Activated CD4-positive, alpha-beta T cell treated with anti-CD3 and anti-CD28 coated beads, Interleukin-2, amount 10 ng/mL, durations not matched to agents 7 days and 5 days (primary cell): ENCODE measurements at regions not wholly inside any gene's neighbourhood (a gene's known extent, or its start where the extent isn't known, plus 50 kb on each side); places are given as distances from the start of the nearest gene placed in this dataset.

Source experiments
- CTCF ChIA-PET: fragments of 350-600 bp; sonication (Branson Sonifier 250); formaldehyde crosslinking; loops from one replicate; lab custom pipeline; 2021; ENCODE audit warnings: antibody characterized with exemption; lab: Charles Lee
- POLR2A ChIA-PET: fragments of 350-600 bp; sonication (Branson Sonifier 250); formaldehyde crosslinking; loops from one replicate; lab custom pipeline; 2021; ENCODE audit warnings: antibody characterized with exemption; lab: Charles Lee
- DNase-seq: peaks from one replicate; pipeline ENCODE4 v3.0.0-alpha.2; 2020
- H3K27ac Mint-ChIP-seq: one replicate; pipeline ENCODE4 v1.8.0; 2021; ENCODE audit warnings: mild to moderate bottlenecking, moderate library complexity, mixed read lengths
- H3K27me3 Mint-ChIP-seq: one replicate; pipeline ENCODE4 v1.8.0; 2021; ENCODE audit warnings: mixed read lengths
- H3K36me3 Mint-ChIP-seq: one replicate; pipeline ENCODE4 v1.8.0; 2021; ENCODE audit warnings: low read depth, mixed read lengths
- H3K4me1 Mint-ChIP-seq: one replicate; pipeline ENCODE4 v1.8.0; 2021; ENCODE audit warnings: mixed read lengths
- H3K4me3 Mint-ChIP-seq: one replicate; pipeline ENCODE4 v1.8.0; 2021; ENCODE audit warnings: mild to moderate bottlenecking, moderate library complexity, mixed read lengths
- H3K9me3 Mint-ChIP-seq: one replicate; pipeline ENCODE4 v1.8.0; 2021; ENCODE audit warnings: mixed read lengths

DNA sequence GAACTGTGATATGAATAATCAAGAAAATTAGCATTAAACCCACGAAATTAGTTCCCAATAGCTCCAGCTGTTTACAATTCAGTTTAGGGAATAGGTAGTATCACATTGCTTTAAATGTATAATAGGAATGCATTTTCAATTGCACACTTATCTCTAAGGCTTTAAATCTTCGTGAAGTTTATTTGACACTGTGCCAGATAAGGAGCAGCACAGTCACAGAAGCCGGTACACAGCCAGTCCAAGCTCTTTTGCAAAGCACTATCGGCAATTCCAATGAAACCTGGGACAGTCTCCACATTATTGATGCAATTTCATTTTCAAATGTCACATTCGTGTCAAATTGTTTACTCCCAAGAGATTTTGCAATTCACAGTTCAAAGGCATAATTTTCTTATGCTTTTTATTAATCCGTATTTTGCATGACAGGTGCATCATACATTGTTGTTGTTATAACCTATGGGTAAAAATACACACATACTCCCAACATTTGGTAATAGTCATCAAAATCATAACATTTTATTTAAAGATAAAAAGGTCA lies 602.8 kb downstream of the RPS29 start:
- DNase-seq = no peak
- Mint-ChIP-seq H3K4me1 (no peaks in the 10 kb centered on the region), H3K27me3 (no peaks in the 10 kb centered on the region), H3K4me3 (no peak overlapping the region), H3K9me3 (no peaks in the 10 kb centered on the region), H3K27ac (no peak overlapping the region), H3K36me3 (no peaks in the 10 kb centered on the region)
- CTCF ChIA-PET = no interaction called here
- POLR2A ChIA-PET = no interaction called here

DNA sequence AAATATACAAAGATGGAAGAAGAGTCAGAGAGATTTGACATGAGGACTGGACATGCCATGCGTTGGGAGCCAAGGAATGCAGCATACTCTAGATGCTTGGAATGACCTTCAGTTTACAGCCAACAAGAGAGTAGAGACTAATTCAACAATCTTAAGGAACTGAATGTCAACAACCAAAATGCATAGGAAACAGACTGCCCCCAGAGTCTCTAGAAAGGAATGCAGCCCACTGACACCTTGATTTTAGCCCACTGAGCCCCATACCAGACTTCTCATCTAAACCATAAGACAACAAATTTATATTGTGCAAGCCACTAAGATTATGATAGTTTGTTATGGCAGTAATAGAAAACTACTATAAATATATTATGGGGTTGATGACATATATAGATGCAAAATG lies 611.2 kb downstream of the RPS29 start:
- Mint-ChIP-seq H3K4me3 (no peak overlapping the region), H3K27me3 (no peaks in the 10 kb centered on the region), H3K27ac (no peak overlapping the region), H3K4me1 (no peaks in the 10 kb centered on the region), H3K9me3 (no peaks in the 10 kb centered on the region), H3K36me3 (no peaks in the 10 kb centered on the region)
- DNase-seq = no peak
- POLR2A ChIA-PET = no interaction called here
- CTCF ChIA-PET = no interaction called here

DNA sequence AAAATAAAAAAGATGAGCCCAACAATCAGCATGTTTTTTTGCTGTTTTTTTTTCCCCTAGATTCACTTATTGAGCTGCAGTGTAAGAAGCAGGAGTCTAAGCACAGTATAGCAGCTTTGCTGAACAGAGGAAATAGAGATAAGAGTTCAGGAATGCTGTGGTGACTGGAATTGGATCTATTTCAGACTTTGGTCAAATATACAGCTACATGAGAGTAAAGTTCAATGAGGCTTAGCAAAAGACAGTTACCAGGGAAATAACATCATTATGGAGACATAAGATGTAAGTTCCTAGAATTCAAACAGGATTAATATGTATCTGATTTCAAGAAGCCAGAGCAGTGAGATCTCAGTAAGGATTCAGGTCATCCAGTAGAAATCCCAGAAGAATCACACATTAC lies 613.0 kb downstream of the RPS29 start:
- DNase-seq = no peak
- no peak overlapping the region for H3K27ac Mint-ChIP-seq
- H3K9me3 Mint-ChIP-seq = no peaks in the 10 kb centered on the region
- H3K4me3 Mint-ChIP-seq = no peak overlapping the region
- no peaks in the 10 kb centered on the region for H3K4me1 Mint-ChIP-seq
- no peaks in the 10 kb centered on the region for H3K27me3 Mint-ChIP-seq
- POLR2A ChIA-PET = no interaction called here
- CTCF ChIA-PET = no interaction called here
- no peaks in the 10 kb centered on the region for H3K36me3 Mint-ChIP-seq

DNA sequence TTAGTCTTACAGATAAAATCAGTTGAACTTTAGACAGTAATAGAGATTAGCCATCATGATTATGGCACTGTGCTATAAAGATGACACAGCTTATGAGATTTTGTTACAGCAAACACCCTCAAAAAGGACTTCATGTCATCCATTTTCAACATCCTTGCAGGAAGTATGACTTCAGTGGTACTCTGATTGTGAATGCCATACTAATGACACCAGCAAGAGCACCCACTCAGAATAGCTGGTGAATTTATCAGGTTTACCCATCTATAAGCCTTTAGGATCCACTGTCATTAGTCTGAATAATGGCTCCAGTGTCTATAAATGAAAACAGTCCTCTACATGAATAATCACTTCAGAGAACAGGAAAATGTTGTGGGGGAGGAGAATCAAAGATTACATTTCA lies 615.2 kb downstream of the RPS29 start:
- CTCF ChIA-PET = no interaction called here
- H3K4me3 Mint-ChIP-seq = no peak overlapping the region
- no peak overlapping the region for H3K27ac Mint-ChIP-seq
- no peaks in the 10 kb centered on the region for H3K4me1 Mint-ChIP-seq
- H3K36me3 Mint-ChIP-seq = no peaks in the 10 kb centered on the region
- no peak for DNase-seq
- H3K9me3 Mint-ChIP-seq = no peaks in the 10 kb centered on the region
- POLR2A ChIA-PET = no interaction called here
- H3K27me3 Mint-ChIP-seq = no peaks in the 10 kb centered on the region

DNA sequence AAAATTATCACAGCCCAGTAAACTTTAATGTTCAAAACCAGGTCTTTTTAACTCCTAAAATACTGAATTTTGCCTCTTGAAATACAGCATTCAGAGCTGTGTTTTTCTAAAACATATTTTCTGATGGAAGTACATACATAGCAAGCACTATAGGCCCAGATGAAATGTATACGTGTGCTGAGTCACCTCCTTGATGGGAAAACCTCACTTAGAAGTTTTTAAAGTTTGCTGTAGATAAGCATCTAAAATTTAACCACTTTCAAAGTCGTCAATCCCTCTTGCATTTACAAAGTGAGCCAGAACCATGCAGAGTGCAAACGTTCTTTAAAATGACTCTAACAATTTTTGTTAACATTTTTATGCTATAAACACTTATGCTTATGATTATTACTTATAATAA lies 618.8 kb downstream of the RPS29 start:
- ChIA-PET CTCF (no interaction called here), POLR2A (no interaction called here)
- H3K36me3 Mint-ChIP-seq = no peaks in the 10 kb centered on the region
- H3K4me3 Mint-ChIP-seq = no peak overlapping the region
- no peaks in the 10 kb centered on the region for H3K4me1 Mint-ChIP-seq
- no peak overlapping the region for H3K27ac Mint-ChIP-seq
- H3K9me3 Mint-ChIP-seq = no peaks in the 10 kb centered on the region
- H3K27me3 Mint-ChIP-seq = no peaks in the 10 kb centered on the region
- DNase-seq = no peak

DNA sequence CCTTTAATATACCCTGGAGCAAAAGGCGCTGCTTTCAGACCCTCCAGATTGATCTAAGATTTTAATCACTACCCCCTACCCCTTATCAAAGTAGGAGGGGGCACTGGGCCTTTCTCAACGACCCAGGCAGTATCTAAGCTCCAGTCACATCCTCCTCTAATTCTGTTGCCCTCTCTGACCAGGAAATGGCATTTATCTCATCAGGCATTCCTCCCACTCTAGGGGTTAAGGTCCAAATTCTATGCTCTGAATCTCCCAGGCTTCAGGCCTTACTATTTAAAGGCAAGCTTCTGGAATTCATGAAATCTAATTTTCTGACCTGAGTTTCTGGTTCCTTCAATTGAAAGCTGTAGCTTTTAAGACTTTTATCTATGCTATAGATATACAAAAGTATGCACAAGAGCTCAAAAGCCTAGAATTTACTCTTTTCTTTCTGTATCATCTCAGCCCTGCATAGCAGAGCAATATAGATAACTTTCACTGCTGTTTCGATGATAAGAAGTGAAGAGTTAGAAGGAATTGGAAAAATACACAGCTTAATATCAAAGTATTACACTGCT lies 622.9 kb downstream of the RPS29 start:
- Mint-ChIP-seq H3K27ac (no peak overlapping the region), H3K9me3 (no peaks in the 10 kb centered on the region), H3K4me1 (no peaks in the 10 kb centered on the region), H3K27me3 (no peaks in the 10 kb centered on the region), H3K4me3 (no peak overlapping the region), H3K36me3 (no peaks in the 10 kb centered on the region)
- DNase-seq = no peak
- ChIA-PET POLR2A (no interaction called here), CTCF (no interaction called here)

DNA sequence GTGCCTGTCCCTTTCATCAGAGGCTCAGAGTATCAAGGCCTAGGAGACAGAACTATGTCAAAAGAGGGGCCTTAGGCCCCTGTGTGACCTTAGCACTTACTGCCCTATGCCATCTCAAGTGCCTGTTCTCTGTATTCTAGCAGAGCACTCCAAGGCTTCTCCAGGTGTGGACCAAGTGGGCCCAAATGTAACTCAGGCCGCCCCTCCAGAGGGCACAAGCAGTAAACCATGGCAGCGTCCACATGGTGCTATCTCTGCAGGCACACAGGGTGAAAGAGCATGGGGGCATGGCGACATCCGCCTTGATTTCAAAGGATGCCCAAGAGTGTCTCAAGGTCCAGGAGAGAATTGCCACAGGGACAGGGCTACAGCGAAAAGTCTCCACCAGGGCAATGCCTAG lies 628.7 kb downstream of the RPS29 start:
- CTCF ChIA-PET = no interaction called here
- Mint-ChIP-seq H3K27ac (no peak overlapping the region), H3K9me3 (no peaks in the 10 kb centered on the region)

DNA sequence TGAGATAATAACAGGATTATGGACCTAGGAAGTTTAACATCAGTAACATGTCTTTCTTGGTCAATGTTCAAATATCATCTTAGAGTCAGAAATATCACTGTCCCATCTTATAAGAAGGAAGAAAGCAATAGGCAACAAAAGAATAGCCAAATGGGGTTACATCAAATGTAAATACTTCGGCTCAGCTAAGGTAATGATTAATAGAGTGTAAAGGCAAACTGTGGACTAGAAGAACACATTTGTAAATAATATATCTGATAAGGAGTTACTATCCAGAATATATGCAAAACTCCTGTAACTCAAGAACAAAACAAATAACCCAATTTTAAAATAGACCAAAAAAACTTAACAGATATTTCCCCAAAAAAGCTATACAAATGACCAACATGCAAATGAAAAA lies 630.3 kb downstream of the RPS29 start:
- Mint-ChIP-seq H3K36me3 (no peaks in the 10 kb centered on the region), H3K9me3 (no peaks in the 10 kb centered on the region), H3K27ac (no peak overlapping the region), H3K27me3 (no peaks in the 10 kb centered on the region), H3K4me1 (no peaks in the 10 kb centered on the region), H3K4me3 (no peak overlapping the region)
- CTCF ChIA-PET = no interaction called here
- DNase-seq = no peak
- POLR2A ChIA-PET = no interaction called here

More for the DNA sequence above, 628.7 kb downstream of the RPS29 start:
- H3K4me3 Mint-ChIP-seq = no peak overlapping the region
- no peaks in the 10 kb centered on the region for H3K27me3 Mint-ChIP-seq
- no peaks in the 10 kb centered on the region for H3K4me1 Mint-ChIP-seq
- POLR2A ChIA-PET = no interaction called here
- H3K36me3 Mint-ChIP-seq = no peaks in the 10 kb centered on the region
- no peak for DNase-seq

DNA sequence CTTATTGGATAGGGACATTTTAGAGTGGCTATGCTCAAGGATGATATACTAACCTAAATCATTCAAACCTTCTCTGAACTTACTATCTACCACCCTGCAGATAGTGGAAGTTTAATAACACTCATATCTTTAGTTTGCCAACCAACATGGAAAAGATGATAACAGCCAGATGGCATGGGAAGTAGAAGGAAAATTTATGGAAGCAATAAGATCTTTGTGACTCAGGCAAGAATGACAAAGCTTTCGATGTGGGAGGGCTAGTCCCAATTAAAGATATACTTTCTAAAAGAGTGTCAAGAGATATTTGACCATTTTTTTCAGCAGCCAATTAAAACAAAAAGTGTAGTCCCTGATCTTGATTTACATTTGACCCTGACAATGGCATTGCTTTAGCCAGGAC lies 631.7 kb downstream of the RPS29 start:
- POLR2A ChIA-PET = no interaction called here
- H3K27me3 Mint-ChIP-seq = no peaks in the 10 kb centered on the region
- CTCF ChIA-PET = no interaction called here
- no peaks in the 10 kb centered on the region for H3K36me3 Mint-ChIP-seq
- no peaks in the 10 kb centered on the region for H3K4me1 Mint-ChIP-seq
- H3K9me3 Mint-ChIP-seq = no peaks in the 10 kb centered on the region
- H3K27ac Mint-ChIP-seq = no peak overlapping the region
- H3K4me3 Mint-ChIP-seq = no peak overlapping the region
- no peak for DNase-seq

DNA sequence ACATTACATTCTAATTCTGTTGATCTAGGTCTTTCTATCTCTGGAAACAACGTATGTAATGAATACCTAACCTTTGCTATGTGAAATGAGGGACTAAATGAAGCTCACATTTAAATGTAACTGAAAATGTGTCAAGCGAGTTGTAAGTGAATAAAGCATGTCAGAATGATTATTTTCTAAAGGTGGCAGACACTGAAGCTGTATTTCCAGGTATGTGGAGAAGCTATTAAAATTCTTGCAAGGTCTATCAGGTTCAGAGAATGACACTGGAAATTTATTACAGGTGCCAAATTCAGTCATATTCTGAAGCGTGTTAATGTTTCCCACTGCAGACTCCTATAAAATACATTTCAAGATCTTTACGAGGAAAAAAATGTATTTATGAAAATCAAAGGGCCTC lies 641.4 kb downstream of the RPS29 start:
- Mint-ChIP-seq H3K4me1 (no peaks in the 10 kb centered on the region), H3K9me3 (no peaks in the 10 kb centered on the region), H3K27me3 (peaks cover 2% of the 10 kb centered on the region), H3K27ac (no peak overlapping the region), H3K4me3 (no peak overlapping the region), H3K36me3 (no peaks in the 10 kb centered on the region)
- ChIA-PET POLR2A (no interaction called here), CTCF (no interaction called here)
- no peak for DNase-seq

DNA sequence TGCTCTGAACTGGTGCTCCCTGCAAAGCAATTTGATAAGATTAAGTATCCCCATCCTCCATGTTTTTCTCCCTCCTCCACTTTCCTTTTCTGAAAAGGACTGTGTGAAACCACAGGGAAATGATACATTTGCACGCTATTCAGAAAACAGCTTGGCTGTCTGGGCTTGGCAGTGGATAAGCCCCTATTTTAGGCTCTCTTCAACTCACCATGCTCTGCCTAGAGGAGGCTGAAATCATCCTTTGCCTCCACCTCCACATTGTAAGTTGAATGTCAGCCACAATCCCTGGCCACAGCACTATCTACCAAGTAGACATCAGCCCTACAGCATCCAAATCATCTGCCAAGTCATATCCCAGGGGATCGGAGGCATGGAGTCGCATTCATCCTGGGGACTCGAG lies 642.3 kb downstream of the RPS29 start:
- no peak for DNase-seq
- Mint-ChIP-seq H3K4me1 (no peaks in the 10 kb centered on the region), H3K27ac (no peak overlapping the region), H3K4me3 (no peak overlapping the region), H3K9me3 (no peaks in the 10 kb centered on the region), H3K36me3 (no peaks in the 10 kb centered on the region), H3K27me3 (peaks cover 2% of the 10 kb centered on the region)
- POLR2A ChIA-PET = no interaction called here
- CTCF ChIA-PET = no interaction called here

DNA sequence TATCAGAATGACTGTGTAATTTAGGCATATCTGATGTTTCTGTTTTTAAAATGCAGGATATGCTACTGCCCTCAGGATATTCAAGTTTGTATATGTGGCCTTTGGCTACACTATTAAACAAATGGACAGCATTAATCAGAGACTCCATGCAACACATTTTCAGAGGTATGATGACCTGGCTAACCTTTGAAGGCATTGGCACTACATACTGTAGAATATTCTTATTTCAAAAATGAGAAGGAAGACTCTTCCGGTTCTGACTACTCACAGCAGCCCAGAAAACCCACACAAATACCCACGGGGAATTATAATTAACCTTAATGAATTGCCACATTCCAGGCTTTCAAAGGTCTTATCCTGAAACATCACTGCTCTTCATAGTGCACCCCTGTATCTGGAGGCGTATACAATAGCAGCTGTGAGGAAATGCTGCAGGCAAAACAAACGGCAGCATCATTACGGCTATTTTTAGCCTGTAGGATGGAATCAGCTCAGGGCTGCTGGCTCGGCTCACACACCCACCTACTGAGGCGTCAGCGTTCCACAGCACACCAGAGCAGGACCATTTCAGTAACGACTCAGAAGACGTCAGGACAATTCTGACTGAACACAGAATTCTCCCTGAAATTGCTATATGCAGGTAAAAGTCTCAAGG lies 648.5 kb downstream of the RPS29 start:
- Mint-ChIP-seq H3K27ac (no peak overlapping the region), H3K9me3 (no peaks in the 10 kb centered on the region)
- CTCF ChIA-PET = no interaction called here

DNA sequence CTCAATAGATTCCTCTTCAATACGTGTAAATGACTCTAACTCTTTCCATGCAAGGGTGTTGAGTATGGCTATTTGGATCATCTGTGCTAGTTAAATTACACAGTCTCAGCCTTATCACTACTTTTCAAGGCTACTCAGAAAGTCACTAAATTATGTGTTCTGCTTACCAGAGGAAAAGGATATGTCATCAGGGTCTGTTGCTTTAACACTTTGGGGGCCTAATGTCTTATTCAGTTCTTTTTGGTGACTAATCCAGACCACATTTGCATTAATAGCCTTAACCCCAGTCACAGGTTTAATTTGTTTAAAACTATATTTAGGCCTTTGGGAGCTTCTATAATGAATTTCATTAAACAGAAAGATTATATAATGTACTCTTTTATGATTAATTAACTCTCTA lies 649.3 kb downstream of the RPS29 start:
- no peaks in the 10 kb centered on the region for H3K36me3 Mint-ChIP-seq
- POLR2A ChIA-PET = no interaction called here
- H3K4me3 Mint-ChIP-seq = no peak overlapping the region
- CTCF ChIA-PET = no interaction called here
- H3K9me3 Mint-ChIP-seq = no peaks in the 10 kb centered on the region
- H3K4me1 Mint-ChIP-seq = no peaks in the 10 kb centered on the region
- H3K27ac Mint-ChIP-seq = no peak overlapping the region
- H3K27me3 Mint-ChIP-seq = no peaks in the 10 kb centered on the region
- no peak for DNase-seq

More for the DNA sequence above, 648.5 kb downstream of the RPS29 start:
- no peaks in the 10 kb centered on the region for H3K36me3 Mint-ChIP-seq
- H3K4me3 Mint-ChIP-seq = no peak overlapping the region
- H3K27me3 Mint-ChIP-seq = no peaks in the 10 kb centered on the region
- DNase-seq = no peak
- H3K4me1 Mint-ChIP-seq = no peaks in the 10 kb centered on the region
- POLR2A ChIA-PET = no interaction called here

DNA sequence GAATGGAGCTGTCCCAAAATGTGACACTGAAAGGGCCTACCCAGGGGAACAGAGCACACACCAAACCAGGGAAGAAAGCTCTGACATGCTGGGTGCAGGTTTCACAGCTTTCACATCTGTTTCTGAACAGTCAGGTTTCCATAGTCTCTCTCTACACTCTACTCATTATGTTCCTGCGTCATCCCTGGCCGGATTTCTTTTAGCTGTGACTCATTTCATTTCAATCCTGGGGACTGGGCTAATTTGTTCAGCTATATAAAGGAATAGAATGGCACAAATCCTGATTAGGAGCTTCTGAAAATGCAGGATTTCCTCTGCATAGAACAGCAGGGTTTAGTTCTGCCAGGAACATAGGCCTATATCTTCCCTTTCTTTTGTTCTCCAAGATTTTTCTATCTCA lies 649.8 kb downstream of the RPS29 start:
- no peaks in the 10 kb centered on the region for H3K9me3 Mint-ChIP-seq
- no peak for DNase-seq
- ChIA-PET CTCF (no interaction called here), POLR2A (no interaction called here)
- H3K4me3 Mint-ChIP-seq = no peak overlapping the region
- no peaks in the 10 kb centered on the region for H3K36me3 Mint-ChIP-seq
- no peaks in the 10 kb centered on the region for H3K27me3 Mint-ChIP-seq
- no peak overlapping the region for H3K27ac Mint-ChIP-seq
- no peaks in the 10 kb centered on the region for H3K4me1 Mint-ChIP-seq
